ENCODE measurements at regions not wholly inside any gene's neighbourhood (a gene's known extent, or its start where the extent isn't known, plus 50 kb on each side); places are given as distances from the start of the nearest gene placed in this dataset.

- no peak for DNase-seq
- no peak overlapping the region for H3K4me3 ChIP-seq (ENCODE audit: low read depth in 1 of 2, low read length in 2 of 2)
- H3K27me3 ChIP-seq (ENCODE audit: insufficient read depth, low read length, poor library complexity): no peaks in the 10 kb centered on the region
- no peaks in the 10 kb centered on the region for H3K79me2 ChIP-seq (ENCODE audit: insufficient read depth, low read length)
- no peaks in the 10 kb centered on the region for H3K36me3 ChIP-seq (ENCODE audit: insufficient read depth, low read length)
- no peak overlapping the region for H3K9ac ChIP-seq (ENCODE audit: low read depth, low read length)
- no peak overlapping the region for H3K4me2 ChIP-seq (ENCODE audit: insufficient read depth, low read length)
- H3K9me3 ChIP-seq (ENCODE audit: insufficient read depth, low read length, severe bottlenecking): no peaks in the 10 kb centered on the region
- no peak for ATAC-seq (ENCODE audit: insufficient read depth, low read depth)
- no peak overlapping the region for H2AFZ ChIP-seq (ENCODE audit: low read depth, low read length)
- TF ChIP-seq EZH2 (IDR thresholded peaks at IDR 0.05; ENCODE audit: borderline replicate concordance, low read depth, low read length, severe bottlenecking) (no peak), CTCF (IDR thresholded peaks at IDR 0.05; ENCODE audit: borderline replicate concordance, extremely low read depth, low read length, poor library complexity, severe bottlenecking) (no peak)
- H3K27ac ChIP-seq (ENCODE audit: low read length): no peak overlapping the region
- H3K4me1 ChIP-seq (ENCODE audit: insufficient read depth, low read length): no peaks in the 10 kb centered on the region
- H4K20me1 ChIP-seq (ENCODE audit: insufficient read depth, low read length): no peaks in the 10 kb centered on the region
Observed at GRCh38 chr3:43159131-43159875, 53.4 kb upstream of the POMGNT2 start.

GRCh38 chr3:43156812-43157455 is 51.1 kb upstream of the POMGNT2 start:
- H3K4me1 ChIP-seq (ENCODE audit: insufficient read depth, low read length): no peaks in the 10 kb centered on the region
- H2AFZ ChIP-seq (ENCODE audit: low read depth, low read length): no peak overlapping the region
- H4K20me1 ChIP-seq (ENCODE audit: insufficient read depth, low read length): no peaks in the 10 kb centered on the region
- H3K4me2 ChIP-seq (ENCODE audit: insufficient read depth, low read length): no peak overlapping the region
- no peak overlapping the region for H3K27ac ChIP-seq (ENCODE audit: low read length)
- no peak for DNase-seq
- no peak overlapping the region for H3K9ac ChIP-seq (ENCODE audit: low read depth, low read length)
- ATAC-seq (ENCODE audit: insufficient read depth, low read depth): no peak
- no peaks in the 10 kb centered on the region for H3K27me3 ChIP-seq (ENCODE audit: insufficient read depth, low read length, poor library complexity)
- no peaks in the 10 kb centered on the region for H3K9me3 ChIP-seq (ENCODE audit: insufficient read depth, low read length, severe bottlenecking)
- H3K36me3 ChIP-seq (ENCODE audit: insufficient read depth, low read length): no peaks in the 10 kb centered on the region
- H3K4me3 ChIP-seq (ENCODE audit: low read depth in 1 of 2, low read length in 2 of 2): no peak overlapping the region
- no peak for TF ChIP-seq CTCF (IDR thresholded peaks at IDR 0.05; ENCODE audit: borderline replicate concordance, extremely low read depth, low read length, poor library complexity, severe bottlenecking)
- no peak for TF ChIP-seq EZH2 (IDR thresholded peaks at IDR 0.05; ENCODE audit: borderline replicate concordance, low read depth, low read length, severe bottlenecking)
- no peaks in the 10 kb centered on the region for H3K79me2 ChIP-seq (ENCODE audit: insufficient read depth, low read length)

GRCh38 chr3:43155464-43156121 is 49.7 kb upstream of the POMGNT2 start:
- no peak overlapping the region for H3K4me2 ChIP-seq (ENCODE audit: insufficient read depth, low read length)
- TF ChIP-seq CTCF (IDR thresholded peaks at IDR 0.05; ENCODE audit: borderline replicate concordance, extremely low read depth, low read length, poor library complexity, severe bottlenecking): peak; percentile 26
- TF ChIP-seq EZH2 (IDR thresholded peaks at IDR 0.05; ENCODE audit: borderline replicate concordance, low read depth, low read length, severe bottlenecking): no peak

More at GRCh38 chr3:43155464-43156121, 49.7 kb upstream of the POMGNT2 start:
- no peaks in the 10 kb centered on the region for H4K20me1 ChIP-seq (ENCODE audit: insufficient read depth, low read length)
- no peaks in the 10 kb centered on the region for H3K9me3 ChIP-seq (ENCODE audit: insufficient read depth, low read length, severe bottlenecking)
- H3K9ac ChIP-seq (ENCODE audit: low read depth, low read length): no peak overlapping the region
- no peak for ATAC-seq (ENCODE audit: insufficient read depth, low read depth)
- DNase-seq: no peak
- no peak overlapping the region for H3K4me3 ChIP-seq (ENCODE audit: low read depth in 1 of 2, low read length in 2 of 2)
- H3K27ac ChIP-seq (ENCODE audit: low read length): no peak overlapping the region
- no peaks in the 10 kb centered on the region for H3K4me1 ChIP-seq (ENCODE audit: insufficient read depth, low read length)
- H3K79me2 ChIP-seq (ENCODE audit: insufficient read depth, low read length): no peaks in the 10 kb centered on the region
- H2AFZ ChIP-seq (ENCODE audit: low read depth, low read length): no peak overlapping the region
- no peaks in the 10 kb centered on the region for H3K36me3 ChIP-seq (ENCODE audit: insufficient read depth, low read length)
- no peaks in the 10 kb centered on the region for H3K27me3 ChIP-seq (ENCODE audit: insufficient read depth, low read length, poor library complexity)
